ENCODE measurements at regions not wholly inside any gene's neighbourhood (a gene's known extent, or its start where the extent isn't known, plus 50 kb on each side); places are given as distances from the start of the nearest gene placed in this dataset.

DNA sequence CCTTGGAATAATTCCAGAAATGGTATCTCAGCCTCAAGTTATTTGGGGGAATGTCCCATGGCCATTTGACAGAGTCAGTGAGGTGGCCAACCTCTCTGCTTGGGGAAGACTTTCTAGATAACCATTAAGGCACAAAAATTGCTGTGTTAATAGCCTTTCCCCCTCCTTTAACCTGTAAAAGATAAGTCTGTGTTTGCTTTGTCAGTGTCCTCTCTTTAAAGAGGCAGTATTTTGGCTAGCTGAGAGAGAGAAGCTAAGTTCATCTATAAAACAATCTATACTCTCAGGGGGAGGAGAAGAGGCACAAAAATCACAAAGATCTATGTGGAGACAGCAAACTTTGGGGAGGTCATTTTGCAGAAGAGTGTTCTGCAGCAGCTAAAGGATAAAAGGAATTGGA lies 72.1 kb downstream of the PLCE1 start:
- TF ChIP-seq, protein P1, sequence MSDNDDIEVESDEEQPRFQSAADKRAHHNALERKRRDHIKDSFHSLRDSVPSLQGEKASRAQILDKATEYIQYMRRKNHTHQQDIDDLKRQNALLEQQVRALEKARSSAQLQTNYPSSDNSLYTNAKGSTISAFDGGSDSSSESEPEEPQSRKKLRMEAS (IDR thresholded peaks at IDR 0.05; ENCODE audit: low read depth) = no peak
- TF ChIP-seq, protein P2, sequence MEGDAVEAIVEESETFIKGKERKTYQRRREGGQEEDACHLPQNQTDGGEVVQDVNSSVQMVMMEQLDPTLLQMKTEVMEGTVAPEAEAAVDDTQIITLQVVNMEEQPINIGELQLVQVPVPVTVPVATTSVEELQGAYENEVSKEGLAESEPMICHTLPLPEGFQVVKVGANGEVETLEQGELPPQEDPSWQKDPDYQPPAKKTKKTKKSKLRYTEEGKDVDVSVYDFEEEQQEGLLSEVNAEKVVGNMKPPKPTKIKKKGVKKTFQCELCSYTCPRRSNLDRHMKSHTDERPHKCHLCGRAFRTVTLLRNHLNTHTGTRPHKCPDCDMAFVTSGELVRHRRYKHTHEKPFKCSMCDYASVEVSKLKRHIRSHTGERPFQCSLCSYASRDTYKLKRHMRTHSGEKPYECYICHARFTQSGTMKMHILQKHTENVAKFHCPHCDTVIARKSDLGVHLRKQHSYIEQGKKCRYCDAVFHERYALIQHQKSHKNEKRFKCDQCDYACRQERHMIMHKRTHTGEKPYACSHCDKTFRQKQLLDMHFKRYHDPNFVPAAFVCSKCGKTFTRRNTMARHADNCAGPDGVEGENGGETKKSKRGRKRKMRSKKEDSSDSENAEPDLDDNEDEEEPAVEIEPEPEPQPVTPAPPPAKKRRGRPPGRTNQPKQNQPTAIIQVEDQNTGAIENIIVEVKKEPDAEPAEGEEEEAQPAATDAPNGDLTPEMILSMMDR (IDR thresholded peaks at IDR 0.05) = no peak
- TF ChIP-seq, protein P3, sequence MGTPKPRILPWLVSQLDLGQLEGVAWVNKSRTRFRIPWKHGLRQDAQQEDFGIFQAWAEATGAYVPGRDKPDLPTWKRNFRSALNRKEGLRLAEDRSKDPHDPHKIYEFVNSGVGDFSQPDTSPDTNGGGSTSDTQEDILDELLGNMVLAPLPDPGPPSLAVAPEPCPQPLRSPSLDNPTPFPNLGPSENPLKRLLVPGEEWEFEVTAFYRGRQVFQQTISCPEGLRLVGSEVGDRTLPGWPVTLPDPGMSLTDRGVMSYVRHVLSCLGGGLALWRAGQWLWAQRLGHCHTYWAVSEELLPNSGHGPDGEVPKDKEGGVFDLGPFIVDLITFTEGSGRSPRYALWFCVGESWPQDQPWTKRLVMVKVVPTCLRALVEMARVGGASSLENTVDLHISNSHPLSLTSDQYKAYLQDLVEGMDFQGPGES (IDR thresholded peaks at IDR 0.05; ENCODE audit: low read depth, low read length) = no peak
- TF ChIP-seq EP300 (IDR thresholded peaks at IDR 0.05; ENCODE audit: borderline replicate concordance in 1 of 2, low read depth in 1 of 2, low read length in 1 of 2) (no peak), GABPA (IDR thresholded peaks at IDR 0.05; ENCODE audit: low read depth) (no peak), NFIC (IDR thresholded peaks at IDR 0.05; ENCODE audit: borderline replicate concordance) (no peak), POLR2AphosphoS5 (IDR thresholded peaks at IDR 0.05; ENCODE audit: low read depth, low read length) (no peak), RCOR1 (IDR thresholded peaks at IDR 0.05; ENCODE audit: low read length) (no peak), TAF1 (IDR thresholded peaks at IDR 0.05; ENCODE audit: borderline replicate concordance, low read depth, low read length) (no peak), CHD2 (IDR thresholded peaks at IDR 0.05; ENCODE audit: low read length, partially characterized antibody) (no peak), FOXJ3 (CRISPR knock-in tag; IDR thresholded peaks at IDR 0.05) (no peak)
- TF ChIP-seq, protein P4, sequence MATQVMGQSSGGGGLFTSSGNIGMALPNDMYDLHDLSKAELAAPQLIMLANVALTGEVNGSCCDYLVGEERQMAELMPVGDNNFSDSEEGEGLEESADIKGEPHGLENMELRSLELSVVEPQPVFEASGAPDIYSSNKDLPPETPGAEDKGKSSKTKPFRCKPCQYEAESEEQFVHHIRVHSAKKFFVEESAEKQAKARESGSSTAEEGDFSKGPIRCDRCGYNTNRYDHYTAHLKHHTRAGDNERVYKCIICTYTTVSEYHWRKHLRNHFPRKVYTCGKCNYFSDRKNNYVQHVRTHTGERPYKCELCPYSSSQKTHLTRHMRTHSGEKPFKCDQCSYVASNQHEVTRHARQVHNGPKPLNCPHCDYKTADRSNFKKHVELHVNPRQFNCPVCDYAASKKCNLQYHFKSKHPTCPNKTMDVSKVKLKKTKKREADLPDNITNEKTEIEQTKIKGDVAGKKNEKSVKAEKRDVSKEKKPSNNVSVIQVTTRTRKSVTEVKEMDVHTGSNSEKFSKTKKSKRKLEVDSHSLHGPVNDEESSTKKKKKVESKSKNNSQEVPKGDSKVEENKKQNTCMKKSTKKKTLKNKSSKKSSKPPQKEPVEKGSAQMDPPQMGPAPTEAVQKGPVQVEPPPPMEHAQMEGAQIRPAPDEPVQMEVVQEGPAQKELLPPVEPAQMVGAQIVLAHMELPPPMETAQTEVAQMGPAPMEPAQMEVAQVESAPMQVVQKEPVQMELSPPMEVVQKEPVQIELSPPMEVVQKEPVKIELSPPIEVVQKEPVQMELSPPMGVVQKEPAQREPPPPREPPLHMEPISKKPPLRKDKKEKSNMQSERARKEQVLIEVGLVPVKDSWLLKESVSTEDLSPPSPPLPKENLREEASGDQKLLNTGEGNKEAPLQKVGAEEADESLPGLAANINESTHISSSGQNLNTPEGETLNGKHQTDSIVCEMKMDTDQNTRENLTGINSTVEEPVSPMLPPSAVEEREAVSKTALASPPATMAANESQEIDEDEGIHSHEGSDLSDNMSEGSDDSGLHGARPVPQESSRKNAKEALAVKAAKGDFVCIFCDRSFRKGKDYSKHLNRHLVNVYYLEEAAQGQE (IDR thresholded peaks at IDR 0.05; ENCODE audit: low read depth, low read length) = no peak
- TF ChIP-seq, protein P5, sequence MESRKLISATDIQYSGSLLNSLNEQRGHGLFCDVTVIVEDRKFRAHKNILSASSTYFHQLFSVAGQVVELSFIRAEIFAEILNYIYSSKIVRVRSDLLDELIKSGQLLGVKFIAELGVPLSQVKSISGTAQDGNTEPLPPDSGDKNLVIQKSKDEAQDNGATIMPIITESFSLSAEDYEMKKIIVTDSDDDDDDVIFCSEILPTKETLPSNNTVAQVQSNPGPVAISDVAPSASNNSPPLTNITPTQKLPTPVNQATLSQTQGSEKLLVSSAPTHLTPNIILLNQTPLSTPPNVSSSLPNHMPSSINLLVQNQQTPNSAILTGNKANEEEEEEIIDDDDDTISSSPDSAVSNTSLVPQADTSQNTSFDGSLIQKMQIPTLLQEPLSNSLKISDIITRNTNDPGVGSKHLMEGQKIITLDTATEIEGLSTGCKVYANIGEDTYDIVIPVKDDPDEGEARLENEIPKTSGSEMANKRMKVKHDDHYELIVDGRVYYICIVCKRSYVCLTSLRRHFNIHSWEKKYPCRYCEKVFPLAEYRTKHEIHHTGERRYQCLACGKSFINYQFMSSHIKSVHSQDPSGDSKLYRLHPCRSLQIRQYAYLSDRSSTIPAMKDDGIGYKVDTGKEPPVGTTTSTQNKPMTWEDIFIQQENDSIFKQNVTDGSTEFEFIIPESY (IDR thresholded peaks at IDR 0.05; ENCODE audit: borderline replicate concordance, low read depth) = no peak
